Transverse colon (tissue), 3 donors: ENCODE measurements at regions not wholly inside any gene's neighbourhood (a gene's known extent, or its start where the extent isn't known, plus 50 kb on each side); places are given as distances from the start of the nearest gene placed in this dataset.

Source experiments
- POLR2A ChIP-seq: fragments of 450-650 bp; IDR thresholded peaks from one replicate; pipeline ENCODE4 v1.6.1; 2016; ENCODE audit warnings: antibody characterized with exemption, mild to moderate bottlenecking, moderate library complexity
- TF ChIP-seq, protein P1 (sequence below), 5 experiments: fragments of 200-600 bp in 3 of 5; fragments of 450-650 bp in 2 of 5; sonication (generic) in 3 of 5; IDR thresholded peaks; 1 replicate in 2 of 5; 2 replicates in 3 of 5; pipeline ENCODE4 v1.5.1; 2016 to 2017; ENCODE audit warnings: antibody characterized with exemption in 5 of 5, inconsistent platforms in 3 of 5, mild to moderate bottlenecking in 2 of 5, moderate library complexity in 1 of 5

DNA sequence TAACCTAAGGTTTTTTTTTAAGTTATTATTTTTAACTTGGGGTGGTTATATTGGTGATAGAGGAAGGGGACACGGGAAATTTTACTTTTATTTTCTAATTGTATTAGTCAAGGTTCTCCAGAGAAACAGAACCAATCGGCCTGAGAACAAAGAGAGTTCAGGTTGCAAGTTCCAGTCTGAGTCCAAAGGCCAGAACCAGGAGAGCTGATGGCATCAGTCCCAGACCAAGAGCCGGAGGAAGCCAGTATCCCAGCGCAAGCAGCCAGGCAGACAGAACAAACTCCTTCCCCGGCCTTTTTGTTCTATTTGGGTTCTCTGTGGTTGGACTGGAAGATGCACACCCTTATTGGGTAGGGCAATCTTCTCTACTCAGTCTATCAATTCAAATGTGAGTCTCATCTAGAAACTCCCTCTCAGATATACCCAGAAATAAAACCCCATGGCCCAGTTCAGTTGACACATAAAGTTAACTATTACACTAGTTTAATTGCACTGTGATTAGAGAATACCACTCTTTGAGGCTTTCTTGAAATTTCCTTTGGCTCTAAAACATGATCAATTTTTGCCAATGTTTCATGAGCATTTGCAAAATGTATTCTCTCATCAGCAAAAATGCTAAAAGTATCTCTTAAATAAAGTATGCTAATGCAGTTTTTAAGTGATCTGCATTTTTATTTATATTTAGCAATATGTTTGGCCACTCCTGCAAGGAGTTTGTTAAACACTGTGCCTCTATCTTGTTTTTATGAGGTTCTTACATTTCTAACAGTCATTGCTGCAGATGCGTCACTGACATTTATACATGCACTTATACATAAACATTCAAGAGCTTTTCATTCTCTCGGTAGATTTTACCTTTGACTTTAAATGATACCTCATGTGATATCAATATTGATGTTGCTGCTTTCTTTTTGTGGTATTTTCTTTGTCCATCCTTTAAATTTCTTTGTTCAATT is 103.2 kb upstream of the SSTR4 start:
- no peak for TF ChIP-seq POLR2A
- TF ChIP-seq, protein P1, sequence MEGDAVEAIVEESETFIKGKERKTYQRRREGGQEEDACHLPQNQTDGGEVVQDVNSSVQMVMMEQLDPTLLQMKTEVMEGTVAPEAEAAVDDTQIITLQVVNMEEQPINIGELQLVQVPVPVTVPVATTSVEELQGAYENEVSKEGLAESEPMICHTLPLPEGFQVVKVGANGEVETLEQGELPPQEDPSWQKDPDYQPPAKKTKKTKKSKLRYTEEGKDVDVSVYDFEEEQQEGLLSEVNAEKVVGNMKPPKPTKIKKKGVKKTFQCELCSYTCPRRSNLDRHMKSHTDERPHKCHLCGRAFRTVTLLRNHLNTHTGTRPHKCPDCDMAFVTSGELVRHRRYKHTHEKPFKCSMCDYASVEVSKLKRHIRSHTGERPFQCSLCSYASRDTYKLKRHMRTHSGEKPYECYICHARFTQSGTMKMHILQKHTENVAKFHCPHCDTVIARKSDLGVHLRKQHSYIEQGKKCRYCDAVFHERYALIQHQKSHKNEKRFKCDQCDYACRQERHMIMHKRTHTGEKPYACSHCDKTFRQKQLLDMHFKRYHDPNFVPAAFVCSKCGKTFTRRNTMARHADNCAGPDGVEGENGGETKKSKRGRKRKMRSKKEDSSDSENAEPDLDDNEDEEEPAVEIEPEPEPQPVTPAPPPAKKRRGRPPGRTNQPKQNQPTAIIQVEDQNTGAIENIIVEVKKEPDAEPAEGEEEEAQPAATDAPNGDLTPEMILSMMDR (IDR thresholded peaks at IDR 0.05): no peak
